Panc1 (cell line): ENCODE measurements at regions not wholly inside any gene's neighbourhood (a gene's known extent, or its start where the extent isn't known, plus 50 kb on each side); places are given as distances from the start of the nearest gene placed in this dataset.

Source experiments
- ATAC-seq: fragments of 200-7000 bp; cut with Tn5 transposase; 2 replicates; pipeline ENCODE4 v1.9.1; 2020; ENCODE audit warnings: mild to moderate bottlenecking, moderate library complexity
- BruUV-seq: library from RNA; stranded (reverse); fragments of 400-500 nt; replicated peaks from 2 replicates; lab custom pipeline; 2021; lab: Mats Ljungman, UMichigan
- CTCF ChIA-PET: fragments of 300-600 bp; sonication (Branson Sonifier 250); formaldehyde crosslinking; loops from one replicate; lab custom pipeline; 2022; ENCODE audit warnings: antibody characterized with exemption; lab: Charles Lee
- POLR2A ChIA-PET: fragments of 300-600 bp; sonication (Branson Sonifier 250); formaldehyde crosslinking; loops from one replicate; lab custom pipeline; 2022; ENCODE audit warnings: antibody characterized with exemption; lab: Charles Lee
- DNase-seq: peaks from one replicate; pipeline ENCODE4 v3.0.0-alpha.2; 2010; ENCODE audit warnings: low read depth, low spot score
- H3K27ac ChIP-seq: 2 replicates; pipeline ENCODE4 v1.5.1; 2011; ENCODE audit warnings: mild to moderate bottlenecking, low read length, inconsistent platforms
- H3K27me3 ChIP-seq: fragments of 200-500 bp; sonication (Bioruptor generic); 2 replicates; pipeline ENCODE4 v1.6.0; 2014; ENCODE audit warnings: low read length, inconsistent platforms; ENCODE audit not compliant: control insufficient read depth, insufficient read depth
- H3K36me3 ChIP-seq: fragments of 200-500 bp; sonication (Bioruptor generic); 2 replicates; pipeline ENCODE4 v1.5.1; 2014; ENCODE audit warnings: inconsistent platforms, mild to moderate bottlenecking, low read length, moderate library complexity; ENCODE audit not compliant: control insufficient read depth, insufficient read depth
- H3K4me1 ChIP-seq: 2 replicates; pipeline ENCODE4 v1.5.1; 2011; ENCODE audit warnings: inconsistent platforms, mild to moderate bottlenecking, low read length, moderate library complexity; ENCODE audit not compliant: control insufficient read depth, insufficient read depth
- H3K4me3 ChIP-seq, 2 experiments: 2 replicates each; pipeline ENCODE4 v1.5.1; 2011 to 2012; ENCODE audit warnings: low read depth in 2 of 2, low read length in 2 of 2, mild to moderate bottlenecking in 2 of 2, inconsistent platforms in 1 of 2, moderate library complexity in 1 of 2
- H3K9me3 ChIP-seq: fragments of 200-500 bp; sonication (Bioruptor generic); 2 replicates; pipeline ENCODE4 v1.5.1; 2014; ENCODE audit warnings: low read depth, mild to moderate bottlenecking, inconsistent platforms, low read length, moderate library complexity; ENCODE audit not compliant: control insufficient read depth, insufficient read depth
- POLR2AphosphoS5 ChIP-seq: IDR thresholded peaks from 2 replicates; pipeline ENCODE4 v1.6.1; 2012; ENCODE audit warnings: mild to moderate bottlenecking, low read depth, low read length, moderate library complexity
- SIN3A ChIP-seq: IDR thresholded peaks from 2 replicates; pipeline ENCODE4 v1.6.1; 2012; ENCODE audit warnings: low read depth, mild to moderate bottlenecking, low read length, moderate library complexity, borderline replicate concordance; ENCODE audit not compliant: insufficient read depth
- TCF7L2 ChIP-seq: IDR thresholded peaks from 2 replicates; pipeline ENCODE4 v1.6.1; 2011; ENCODE audit warnings: mild to moderate bottlenecking, low read depth, low read length, inconsistent platforms
- in situ Hi-C: cut with HindIII; loops from 2 replicates; pipeline ENCODE4 v1.10.0; 2016; ENCODE audit warnings: low sequenced_read_pairs, low pct_unique_long_range_greater_than_20kb
- intact Hi-C: fragments of 100-400 bp; cut with micrococcal nuclease; formaldehyde crosslinking; loops from one replicate; pipeline ENCODE4 v1.10.0; 2022; ENCODE audit not compliant: unreplicated experiment
- TF ChIP-seq, protein P1 (sequence below), 2 experiments: IDR thresholded peaks; 2 replicates each; pipeline ENCODE4 v1.6.1; 2011 to 2012; ENCODE audit warnings: low read depth in 2 of 2, control low read depth in 1 of 2, low read length in 1 of 2, mild to moderate bottlenecking in 1 of 2, moderate library complexity in 1 of 2; ENCODE audit not compliant: insufficient read depth in 1 of 2
- TF ChIP-seq, protein P2 (sequence below): fragments of 450-650 bp; IDR thresholded peaks from 2 replicates; pipeline ENCODE4 v1.5.1; 2017; ENCODE audit warnings: mild to moderate bottlenecking

DNA sequence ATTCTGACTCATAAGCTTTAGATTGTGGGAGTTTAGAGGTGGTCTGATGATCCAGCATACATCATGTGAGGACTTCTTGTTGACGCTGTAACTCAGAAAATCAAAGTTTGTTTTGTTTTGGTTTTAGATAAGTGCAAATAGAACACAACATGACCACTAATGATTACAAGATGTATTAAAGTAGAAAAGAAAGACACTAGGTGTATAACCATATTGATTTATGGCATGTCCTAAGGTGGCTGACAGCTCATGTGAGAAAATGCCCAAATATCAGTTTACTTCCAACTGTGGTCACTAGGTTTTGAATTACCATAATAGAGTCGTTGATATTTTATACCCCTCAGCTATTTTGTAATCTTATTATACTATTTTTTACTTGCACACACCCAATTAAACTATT lies 1131.4 kb upstream of the PHF14 start:
- no TSS peak for BruUV-seq
- no peak overlapping the region for H3K27ac ChIP-seq
- TF ChIP-seq, protein P1, sequence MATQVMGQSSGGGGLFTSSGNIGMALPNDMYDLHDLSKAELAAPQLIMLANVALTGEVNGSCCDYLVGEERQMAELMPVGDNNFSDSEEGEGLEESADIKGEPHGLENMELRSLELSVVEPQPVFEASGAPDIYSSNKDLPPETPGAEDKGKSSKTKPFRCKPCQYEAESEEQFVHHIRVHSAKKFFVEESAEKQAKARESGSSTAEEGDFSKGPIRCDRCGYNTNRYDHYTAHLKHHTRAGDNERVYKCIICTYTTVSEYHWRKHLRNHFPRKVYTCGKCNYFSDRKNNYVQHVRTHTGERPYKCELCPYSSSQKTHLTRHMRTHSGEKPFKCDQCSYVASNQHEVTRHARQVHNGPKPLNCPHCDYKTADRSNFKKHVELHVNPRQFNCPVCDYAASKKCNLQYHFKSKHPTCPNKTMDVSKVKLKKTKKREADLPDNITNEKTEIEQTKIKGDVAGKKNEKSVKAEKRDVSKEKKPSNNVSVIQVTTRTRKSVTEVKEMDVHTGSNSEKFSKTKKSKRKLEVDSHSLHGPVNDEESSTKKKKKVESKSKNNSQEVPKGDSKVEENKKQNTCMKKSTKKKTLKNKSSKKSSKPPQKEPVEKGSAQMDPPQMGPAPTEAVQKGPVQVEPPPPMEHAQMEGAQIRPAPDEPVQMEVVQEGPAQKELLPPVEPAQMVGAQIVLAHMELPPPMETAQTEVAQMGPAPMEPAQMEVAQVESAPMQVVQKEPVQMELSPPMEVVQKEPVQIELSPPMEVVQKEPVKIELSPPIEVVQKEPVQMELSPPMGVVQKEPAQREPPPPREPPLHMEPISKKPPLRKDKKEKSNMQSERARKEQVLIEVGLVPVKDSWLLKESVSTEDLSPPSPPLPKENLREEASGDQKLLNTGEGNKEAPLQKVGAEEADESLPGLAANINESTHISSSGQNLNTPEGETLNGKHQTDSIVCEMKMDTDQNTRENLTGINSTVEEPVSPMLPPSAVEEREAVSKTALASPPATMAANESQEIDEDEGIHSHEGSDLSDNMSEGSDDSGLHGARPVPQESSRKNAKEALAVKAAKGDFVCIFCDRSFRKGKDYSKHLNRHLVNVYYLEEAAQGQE (IDR thresholded peaks at IDR 0.05; ENCODE audit: insufficient read depth in 1 of 2, low read depth in 2 of 2, low read length in 1 of 2): no peak
- no peak for TF ChIP-seq SIN3A
- TF ChIP-seq POLR2AphosphoS5: no peak
- TF ChIP-seq TCF7L2: no peak
- TF ChIP-seq, protein P2, sequence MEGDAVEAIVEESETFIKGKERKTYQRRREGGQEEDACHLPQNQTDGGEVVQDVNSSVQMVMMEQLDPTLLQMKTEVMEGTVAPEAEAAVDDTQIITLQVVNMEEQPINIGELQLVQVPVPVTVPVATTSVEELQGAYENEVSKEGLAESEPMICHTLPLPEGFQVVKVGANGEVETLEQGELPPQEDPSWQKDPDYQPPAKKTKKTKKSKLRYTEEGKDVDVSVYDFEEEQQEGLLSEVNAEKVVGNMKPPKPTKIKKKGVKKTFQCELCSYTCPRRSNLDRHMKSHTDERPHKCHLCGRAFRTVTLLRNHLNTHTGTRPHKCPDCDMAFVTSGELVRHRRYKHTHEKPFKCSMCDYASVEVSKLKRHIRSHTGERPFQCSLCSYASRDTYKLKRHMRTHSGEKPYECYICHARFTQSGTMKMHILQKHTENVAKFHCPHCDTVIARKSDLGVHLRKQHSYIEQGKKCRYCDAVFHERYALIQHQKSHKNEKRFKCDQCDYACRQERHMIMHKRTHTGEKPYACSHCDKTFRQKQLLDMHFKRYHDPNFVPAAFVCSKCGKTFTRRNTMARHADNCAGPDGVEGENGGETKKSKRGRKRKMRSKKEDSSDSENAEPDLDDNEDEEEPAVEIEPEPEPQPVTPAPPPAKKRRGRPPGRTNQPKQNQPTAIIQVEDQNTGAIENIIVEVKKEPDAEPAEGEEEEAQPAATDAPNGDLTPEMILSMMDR: no peak
- no peaks in the 10 kb centered on the region for H3K27me3 ChIP-seq
- DNase-seq (no peak), ATAC-seq (no peak)
- no peak overlapping the region for H3K4me3 ChIP-seq
- intact Hi-C loops (no loop called here), in situ Hi-C loops (no loop called here)
- CTCF ChIA-PET: no interaction called here
- no peaks in the 10 kb centered on the region for H3K4me1 ChIP-seq
- H3K36me3 ChIP-seq: no peaks in the 10 kb centered on the region
- H3K9me3 ChIP-seq: no peaks in the 10 kb centered on the region
- POLR2A ChIA-PET: interaction anchor here (0.5 to 0.7 kb wide), 2 partner anchors 116 to 295 kb away, joined by 4 read pairs; no protein-coding TSS in a partner anchor

DNA sequence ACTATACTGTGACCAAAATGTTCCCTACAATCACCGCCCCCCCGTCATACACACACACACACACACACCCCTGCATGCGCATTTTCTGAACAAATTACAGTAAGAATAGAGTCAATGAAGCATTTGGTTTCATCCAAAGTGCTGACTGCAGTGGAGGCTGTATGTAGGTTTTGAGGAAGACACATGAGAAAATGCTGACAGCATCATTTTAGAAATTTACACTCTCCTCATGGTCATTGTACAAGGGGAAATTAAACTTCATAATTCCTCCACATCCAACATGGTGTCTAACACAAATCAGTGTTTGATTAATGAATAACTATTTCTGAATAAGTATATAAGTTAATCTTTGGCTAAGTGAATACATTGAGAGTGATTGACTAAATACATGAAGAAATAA lies 1126.8 kb upstream of the PHF14 start:
- Histone ChIP-seq H3K27ac (no peak overlapping the region), H3K4me1 (no peaks in the 10 kb centered on the region), H3K9me3 (no peaks in the 10 kb centered on the region), H3K27me3 (no peaks in the 10 kb centered on the region), H3K36me3 (no peaks in the 10 kb centered on the region), H3K4me3 (no peak overlapping the region)
- intact Hi-C loops: no loop called here
- in situ Hi-C loops: no loop called here
- no peak for DNase-seq
- TF ChIP-seq POLR2AphosphoS5 (no peak), SIN3A (no peak), TCF7L2 (no peak)
- TF ChIP-seq, protein P2: no peak
- TF ChIP-seq, protein P1 (IDR thresholded peaks at IDR 0.05; ENCODE audit: insufficient read depth in 1 of 2, low read depth in 2 of 2, low read length in 1 of 2): no peak
- ChIA-PET CTCF (no interaction called here), POLR2A (no interaction called here)
- no peak for ATAC-seq
- BruUV-seq: no TSS peak
